Neural crest cell (in vitro differentiated cells): ENCODE measurements at regions not wholly inside any gene's neighbourhood (a gene's known extent, or its start where the extent isn't known, plus 50 kb on each side); places are given as distances from the start of the nearest gene placed in this dataset.

Experiments
- DNase-seq: peaks from one replicate; pipeline ENCODE4 v3.0.0; 2021; ENCODE audit warnings: low read depth, mixed read lengths, low spot score
- H3K27ac Mint-ChIP-seq: one replicate; pipeline ENCODE4 v1.8.0; 2021; ENCODE audit warnings: mild to moderate bottlenecking, mixed read lengths; ENCODE audit not compliant: unreplicated experiment
- H3K27me3 Mint-ChIP-seq: 2 replicates; pipeline ENCODE4 v1.8.0; 2021; ENCODE audit warnings: low read depth, mild to moderate bottlenecking, mixed read lengths
- H3K36me3 Mint-ChIP-seq: 2 replicates; pipeline ENCODE4 v1.8.0; 2021; ENCODE audit warnings: low read depth, mild to moderate bottlenecking, mixed read lengths
- H3K4me1 Mint-ChIP-seq: 2 replicates; pipeline ENCODE4 v1.8.0; 2021; ENCODE audit warnings: mixed read lengths
- H3K4me3 Mint-ChIP-seq: one replicate; pipeline ENCODE4 v1.8.0; 2021; ENCODE audit warnings: mild to moderate bottlenecking, mixed read lengths
- H3K9me3 Mint-ChIP-seq: 2 replicates; pipeline ENCODE4 v1.8.0; 2021; ENCODE audit warnings: mixed read lengths
- CTCF ChIP-seq: fragments of 200-600 bp; sonication (generic); conservative IDR thresholded peaks from 2 replicates; pipeline ENCODE4 v1.5.0; 2021; ENCODE audit warnings: antibody characterized with exemption, mild to moderate bottlenecking

DNA sequence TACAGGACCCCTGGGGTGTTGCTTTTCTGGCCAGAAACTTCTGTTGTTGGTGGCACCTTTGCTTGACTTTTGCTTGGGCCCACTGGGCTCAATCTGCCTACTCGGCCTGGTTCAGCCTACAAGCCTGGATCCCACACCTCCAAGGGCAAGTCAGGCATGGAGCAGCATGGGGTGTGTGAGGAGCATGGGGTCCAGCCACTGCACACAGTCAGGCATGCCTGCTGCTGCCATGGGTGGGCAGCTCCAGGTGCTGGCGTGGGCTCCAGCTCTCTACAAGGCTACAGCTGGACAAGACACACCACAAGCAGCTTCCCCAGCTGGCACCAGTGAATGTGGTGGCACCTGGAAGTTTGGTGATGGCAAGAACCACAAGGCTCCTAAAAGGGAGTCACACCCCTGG lies 1683.1 kb upstream of the ADGRL3 start:
- TF ChIP-seq CTCF = no peak
- H3K27ac Mint-ChIP-seq = no peak overlapping the region
- DNase-seq = no peak
- H3K36me3 Mint-ChIP-seq = no peaks in the 10 kb centered on the region
- H3K4me1 Mint-ChIP-seq = no peaks in the 10 kb centered on the region
- H3K4me3 Mint-ChIP-seq = no peak overlapping the region
- no peaks in the 10 kb centered on the region for H3K9me3 Mint-ChIP-seq
- H3K27me3 Mint-ChIP-seq = no peaks in the 10 kb centered on the region

GRCh38 chr4:59518005-59518823 lies 1681.9 kb upstream of the ADGRL3 start:
- H3K36me3 Mint-ChIP-seq = no peaks in the 10 kb centered on the region
- no peak for TF ChIP-seq CTCF
- no peak overlapping the region for H3K27ac Mint-ChIP-seq
- no peak for DNase-seq
- H3K9me3 Mint-ChIP-seq = no peaks in the 10 kb centered on the region
- H3K27me3 Mint-ChIP-seq = no peaks in the 10 kb centered on the region
- H3K4me1 Mint-ChIP-seq = no peaks in the 10 kb centered on the region
- H3K4me3 Mint-ChIP-seq = no peak overlapping the region

- DNase-seq = no peak
- Mint-ChIP-seq H3K4me1 (no peaks in the 10 kb centered on the region), H3K9me3 (peaks cover 7% of the 10 kb centered on the region), H3K27ac (no peak overlapping the region), H3K27me3 (no peaks in the 10 kb centered on the region), H3K36me3 (no peaks in the 10 kb centered on the region), H3K4me3 (no peak overlapping the region)
- TF ChIP-seq CTCF = no peak
Measured at GRCh38 chr4:59525885-59526284, 1674.2 kb upstream of the ADGRL3 start.

- H3K27me3 Mint-ChIP-seq = no peaks in the 10 kb centered on the region
- H3K36me3 Mint-ChIP-seq = no peaks in the 10 kb centered on the region
- TF ChIP-seq CTCF = no peak
- H3K27ac Mint-ChIP-seq = no peak overlapping the region
- no peak for DNase-seq
- H3K9me3 Mint-ChIP-seq = peaks cover 3% of the 10 kb centered on the region
- no peaks in the 10 kb centered on the region for H3K4me1 Mint-ChIP-seq
- H3K4me3 Mint-ChIP-seq = no peak overlapping the region
Measured at GRCh38 chr4:59535541-59535940, 1664.6 kb upstream of the ADGRL3 start.

DNA sequence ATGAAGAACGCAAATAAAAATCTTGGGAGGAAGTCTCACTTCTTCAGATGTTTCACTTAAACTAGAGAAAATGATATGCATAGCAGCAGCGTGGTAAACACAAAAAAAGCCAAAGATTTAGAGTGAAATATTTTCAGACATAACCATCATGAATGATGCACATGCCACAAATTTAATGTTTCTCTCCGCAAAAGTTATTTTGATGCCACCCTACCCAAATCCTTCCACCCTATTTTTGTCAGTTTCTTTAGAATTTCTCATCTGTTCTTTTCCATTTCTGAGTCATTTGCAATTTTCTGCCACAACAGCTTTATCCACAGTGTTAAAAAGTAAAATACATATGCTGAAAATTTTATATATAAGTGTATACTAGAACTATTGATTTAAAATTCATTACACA lies 1663.7 kb upstream of the ADGRL3 start:
- Mint-ChIP-seq H3K9me3 (peaks cover 3% of the 10 kb centered on the region), H3K4me1 (no peaks in the 10 kb centered on the region), H3K36me3 (no peaks in the 10 kb centered on the region), H3K27me3 (no peaks in the 10 kb centered on the region), H3K4me3 (no peak overlapping the region), H3K27ac (no peak overlapping the region)
- DNase-seq = no peak
- no peak for TF ChIP-seq CTCF
